Activated naive CD8-positive, alpha-beta T cell (primary cell): ENCODE measurements at regions not wholly inside any gene's neighbourhood (a gene's known extent, or its start where the extent isn't known, plus 50 kb on each side); places are given as distances from the start of the nearest gene placed in this dataset.

Source experiments
- H3K27ac Mint-ChIP-seq: one replicate; pipeline ENCODE4 v1.8.0; 2021; ENCODE audit warnings: mixed read lengths
- H3K27me3 Mint-ChIP-seq: one replicate; pipeline ENCODE4 v1.8.0; 2021; ENCODE audit warnings: mixed read lengths
- H3K36me3 Mint-ChIP-seq: one replicate; pipeline ENCODE4 v1.8.0; 2021; ENCODE audit warnings: mixed read lengths
- H3K4me1 Mint-ChIP-seq: one replicate; pipeline ENCODE4 v1.8.0; 2021; ENCODE audit warnings: low read depth, mixed read lengths
- H3K4me3 Mint-ChIP-seq: one replicate; pipeline ENCODE4 v1.8.0; 2021; ENCODE audit warnings: mild to moderate bottlenecking, mixed read lengths
- H3K9me3 Mint-ChIP-seq: one replicate; pipeline ENCODE4 v1.8.0; 2021; ENCODE audit warnings: low read depth, mixed read lengths

GRCh38 chr7:109256762-109257560 lies 687.3 kb downstream of the DNAJB9 start:
- Mint-ChIP-seq H3K4me1 (no peaks in the 10 kb centered on the region), H3K4me3 (no peak overlapping the region), H3K27me3 (no peaks in the 10 kb centered on the region), H3K27ac (no peak overlapping the region), H3K36me3 (no peaks in the 10 kb centered on the region), H3K9me3 (no peaks in the 10 kb centered on the region)

- Mint-ChIP-seq H3K4me1 (no peaks in the 10 kb centered on the region), H3K9me3 (no peaks in the 10 kb centered on the region), H3K4me3 (no peak overlapping the region), H3K27ac (no peak overlapping the region), H3K27me3 (no peaks in the 10 kb centered on the region), H3K36me3 (no peaks in the 10 kb centered on the region)
Observed at GRCh38 chr7:109259151-109259550, 689.5 kb downstream of the DNAJB9 start.

GRCh38 chr7:109261781-109262180 lies 692.1 kb downstream of the DNAJB9 start:
- Mint-ChIP-seq H3K36me3 (no peaks in the 10 kb centered on the region), H3K27ac (no peak overlapping the region)

GRCh38 chr7:109266610-109267009 lies 696.9 kb downstream of the DNAJB9 start:
- H3K9me3 Mint-ChIP-seq: peaks cover 4% of the 10 kb centered on the region
- no peak overlapping the region for H3K4me3 Mint-ChIP-seq
- H3K4me1 Mint-ChIP-seq: no peaks in the 10 kb centered on the region
- H3K27ac Mint-ChIP-seq: no peak overlapping the region
- H3K36me3 Mint-ChIP-seq: no peaks in the 10 kb centered on the region
- no peaks in the 10 kb centered on the region for H3K27me3 Mint-ChIP-seq

More at GRCh38 chr7:109261781-109262180, 692.1 kb downstream of the DNAJB9 start:
- H3K9me3 Mint-ChIP-seq: peaks cover 4% of the 10 kb centered on the region
- H3K27me3 Mint-ChIP-seq: no peaks in the 10 kb centered on the region
- H3K4me3 Mint-ChIP-seq: no peak overlapping the region
- no peaks in the 10 kb centered on the region for H3K4me1 Mint-ChIP-seq

GRCh38 chr7:109276348-109276747 lies 706.7 kb downstream of the DNAJB9 start:
- H3K9me3 Mint-ChIP-seq: no peaks in the 10 kb centered on the region
- no peaks in the 10 kb centered on the region for H3K4me1 Mint-ChIP-seq
- no peaks in the 10 kb centered on the region for H3K27me3 Mint-ChIP-seq
- H3K4me3 Mint-ChIP-seq: no peak overlapping the region
- H3K27ac Mint-ChIP-seq: no peak overlapping the region
- H3K36me3 Mint-ChIP-seq: no peaks in the 10 kb centered on the region

GRCh38 chr7:109282726-109283125 lies 713.1 kb downstream of the DNAJB9 start:
- Mint-ChIP-seq H3K9me3 (peaks cover 6% of the 10 kb centered on the region), H3K27ac (no peak overlapping the region), H3K27me3 (no peaks in the 10 kb centered on the region), H3K4me1 (no peaks in the 10 kb centered on the region), H3K4me3 (no peak overlapping the region), H3K36me3 (no peaks in the 10 kb centered on the region)

- H3K9me3 Mint-ChIP-seq: peaks cover 6% of the 10 kb centered on the region
- no peaks in the 10 kb centered on the region for H3K27me3 Mint-ChIP-seq
- H3K4me1 Mint-ChIP-seq: no peaks in the 10 kb centered on the region
- no peaks in the 10 kb centered on the region for H3K36me3 Mint-ChIP-seq
- H3K4me3 Mint-ChIP-seq: no peak overlapping the region
- H3K27ac Mint-ChIP-seq: no peak overlapping the region
Observed at GRCh38 chr7:109284943-109285342, 715.3 kb downstream of the DNAJB9 start.

- H3K9me3 Mint-ChIP-seq: no peaks in the 10 kb centered on the region
Observed at GRCh38 chr7:109295158-109295557, 725.5 kb downstream of the DNAJB9 start.

GRCh38 chr7:109308816-109309215 lies 739.1 kb downstream of the DNAJB9 start:
- Mint-ChIP-seq H3K27ac (no peak overlapping the region), H3K4me3 (no peak overlapping the region), H3K36me3 (no peaks in the 10 kb centered on the region), H3K4me1 (no peaks in the 10 kb centered on the region), H3K27me3 (no peaks in the 10 kb centered on the region), H3K9me3 (no peaks in the 10 kb centered on the region)

More at GRCh38 chr7:109295158-109295557, 725.5 kb downstream of the DNAJB9 start:
- Mint-ChIP-seq H3K4me1 (no peaks in the 10 kb centered on the region), H3K27ac (no peak overlapping the region), H3K27me3 (no peaks in the 10 kb centered on the region), H3K36me3 (no peaks in the 10 kb centered on the region), H3K4me3 (no peak overlapping the region)

- no peaks in the 10 kb centered on the region for H3K9me3 Mint-ChIP-seq
- no peaks in the 10 kb centered on the region for H3K4me1 Mint-ChIP-seq
- no peaks in the 10 kb centered on the region for H3K27me3 Mint-ChIP-seq
- H3K27ac Mint-ChIP-seq: no peak overlapping the region
- H3K4me3 Mint-ChIP-seq: no peak overlapping the region
- H3K36me3 Mint-ChIP-seq: no peaks in the 10 kb centered on the region
Observed at GRCh38 chr7:109309790-109310189, 740.1 kb downstream of the DNAJB9 start.

- Mint-ChIP-seq H3K9me3 (no peaks in the 10 kb centered on the region), H3K27ac (no peak overlapping the region), H3K36me3 (no peaks in the 10 kb centered on the region), H3K27me3 (no peaks in the 10 kb centered on the region), H3K4me3 (no peak overlapping the region), H3K4me1 (no peaks in the 10 kb centered on the region)
Observed at GRCh38 chr7:109318136-109318535, 748.5 kb downstream of the DNAJB9 start.

- no peaks in the 10 kb centered on the region for H3K9me3 Mint-ChIP-seq
- no peaks in the 10 kb centered on the region for H3K36me3 Mint-ChIP-seq
- H3K4me3 Mint-ChIP-seq: no peak overlapping the region
- no peak overlapping the region for H3K27ac Mint-ChIP-seq
- no peaks in the 10 kb centered on the region for H3K27me3 Mint-ChIP-seq
- no peaks in the 10 kb centered on the region for H3K4me1 Mint-ChIP-seq
Observed at GRCh38 chr7:109322833-109323232, 753.2 kb downstream of the DNAJB9 start.

GRCh38 chr7:109331423-109331822 lies 761.7 kb downstream of the DNAJB9 start:
- H3K4me1 Mint-ChIP-seq: no peaks in the 10 kb centered on the region
- no peaks in the 10 kb centered on the region for H3K36me3 Mint-ChIP-seq
- H3K27ac Mint-ChIP-seq: no peak overlapping the region
- H3K4me3 Mint-ChIP-seq: no peak overlapping the region
- no peaks in the 10 kb centered on the region for H3K27me3 Mint-ChIP-seq
- no peaks in the 10 kb centered on the region for H3K9me3 Mint-ChIP-seq

GRCh38 chr7:109335951-109336350 lies 766.3 kb downstream of the DNAJB9 start:
- Mint-ChIP-seq H3K4me3 (no peak overlapping the region), H3K36me3 (no peaks in the 10 kb centered on the region), H3K9me3 (no peaks in the 10 kb centered on the region), H3K4me1 (no peaks in the 10 kb centered on the region), H3K27me3 (no peaks in the 10 kb centered on the region), H3K27ac (no peak overlapping the region)

- Mint-ChIP-seq H3K36me3 (no peaks in the 10 kb centered on the region), H3K27me3 (no peaks in the 10 kb centered on the region), H3K27ac (no peak overlapping the region), H3K4me3 (no peak overlapping the region), H3K9me3 (no peaks in the 10 kb centered on the region), H3K4me1 (no peaks in the 10 kb centered on the region)
Observed at GRCh38 chr7:109336531-109336930, 766.9 kb downstream of the DNAJB9 start.

- Mint-ChIP-seq H3K4me3 (no peak overlapping the region), H3K27ac (no peak overlapping the region), H3K9me3 (no peaks in the 10 kb centered on the region), H3K4me1 (no peaks in the 10 kb centered on the region), H3K36me3 (no peaks in the 10 kb centered on the region), H3K27me3 (no peaks in the 10 kb centered on the region)
Observed at GRCh38 chr7:109343678-109344077, 774.0 kb downstream of the DNAJB9 start.
